ENCODE measurements at regions not wholly inside any gene's neighbourhood (a gene's known extent, or its start where the extent isn't known, plus 50 kb on each side); places are given as distances from the start of the nearest gene placed in this dataset.

- Histone ChIP-seq H2AFZ (ENCODE audit: low read length) (no peak overlapping the region), H3K4me2 (ENCODE audit: insufficient read depth in 1 of 2, low read depth in 2 of 2, low read length in 2 of 2) (no peak overlapping the region), H3K36me3 (ENCODE audit: control insufficient read depth in 2 of 4, insufficient read depth in 4 of 4, low read length in 3 of 4) (no peaks in the 10 kb centered on the region), H2BK5ac (ENCODE audit: low read depth, low read length) (no peak overlapping the region), H3K23me2 (ENCODE audit: low read depth, low read length) (no peaks in the 10 kb centered on the region), H3K4me3 (ENCODE audit: extremely low read depth in 1 of 4, insufficient read depth in 2 of 4, low read depth in 3 of 4, low read length in 4 of 4) (no peak overlapping the region), H2AK5ac (ENCODE audit: low read depth, low read length) (no peak overlapping the region), H2BK15ac (ENCODE audit: low read length) (no peak overlapping the region), H3K27me3 (replicated peaks in 1 of 4; ENCODE audit: control insufficient read depth in 3 of 4, extremely low read depth in 1 of 4, insufficient read depth in 3 of 4, low read length in 3 of 4) (no peaks in the 10 kb centered on the region), H4K8ac (ENCODE audit: extremely low read depth, insufficient read depth, low read length) (no peak overlapping the region), H3K27ac (ENCODE audit: low read depth, low read length) (no peak overlapping the region), H3K79me1 (ENCODE audit: low read depth, low read length) (no peaks in the 10 kb centered on the region), H2BK20ac (ENCODE audit: low read length) (no peak overlapping the region), H3K4me1 (replicated peaks in 1 of 4; ENCODE audit: control insufficient read depth in 3 of 4, insufficient read depth in 4 of 4, low read length in 3 of 4) (no peaks in the 10 kb centered on the region), H3K23ac (ENCODE audit: insufficient read length) (no peak overlapping the region), H2BK12ac (ENCODE audit: low read depth, low read length) (no peak overlapping the region), H3K9me3 (ENCODE audit: insufficient read depth in 2 of 2, low read depth in 1 of 2, low read length in 1 of 2) (0 out of 4 replicates have a peak, but pooled peaks cover 0 to 1% of the 10 kb centered on the region in 2 experiments), H3K9ac (replicated peaks in 1 of 4; ENCODE audit: extremely low read depth in 1 of 4, low read depth in 3 of 4, low read length in 3 of 4) (no peak overlapping the region), H4K20me1 (replicated peaks in 1 of 2; ENCODE audit: control insufficient read depth in 1 of 2, insufficient read depth in 2 of 2, low read length in 2 of 2) (no peaks in the 10 kb centered on the region), H3K56ac (replicated peaks; ENCODE audit: insufficient read length, low read depth, low read length) (no peak overlapping the region), H3K18ac (ENCODE audit: extremely low read depth, low read length) (no peak overlapping the region), H3K14ac (ENCODE audit: insufficient read length) (no peak overlapping the region), H3K79me2 (ENCODE audit: control insufficient read depth in 1 of 2, insufficient read depth in 2 of 2, low read length in 2 of 2) (no peaks in the 10 kb centered on the region), H2BK120ac (replicated peaks; ENCODE audit: low read depth, low read length) (no peak overlapping the region), H4K5ac (ENCODE audit: insufficient read length, low read depth, low read length) (no peak overlapping the region), H4K91ac (replicated peaks; ENCODE audit: insufficient read length, low read length) (no peak overlapping the region), H3K4ac (replicated peaks; ENCODE audit: insufficient read length, low read depth, low read length) (no peak overlapping the region)
- DNase-seq (ENCODE audit: low read depth in 1 of 2, low spot score in 2 of 2) (no peak), FAIRE-seq (no peak)
- CTCF ChIA-PET (ENCODE audit: partially characterized antibody): interaction anchor here (0.8 to 1.0 kb wide), 3 partner anchors 25 to 578 kb away, joined by 3 to 4 read pairs (median 3); no protein-coding TSS in a partner anchor
- POLR2A ChIA-PET (ENCODE audit: partially characterized antibody): no interaction called here
- WGBS, 2 experiments (ENCODE audit: extremely low coverage in 1 of 2, insufficient coverage in 1 of 2, insufficient read length in 1 of 2, insufficient replicate concordance in 2 of 2, low coverage in 1 of 2, low lambda C conversion rate in 2 of 2, missing lambda C conversion rate in 1 of 2): 93% methylated on average over 1 of the region's 1 CpG; no CpG with 5 or more reads in 1 of the 2 experiments
- TF ChIP-seq BACH1 (IDR thresholded peaks at IDR 0.05; ENCODE audit: low read length): no peak
- no peak for TF ChIP-seq ATF3 (IDR thresholded peaks at IDR 0.05; ENCODE audit: insufficient read depth, low read depth, low read length)
- no peak for TF ChIP-seq KDM5A (IDR thresholded peaks at IDR 0.05; ENCODE audit: low read length)
- TF ChIP-seq E2F6 (IDR thresholded peaks at IDR 0.05): no peak
Observed at GRCh38 chr18:67933271-67933670, 416.8 kb upstream of the DSEL start.
